ENCODE measurements at regions not wholly inside any gene's neighbourhood (a gene's known extent, or its start where the extent isn't known, plus 50 kb on each side); places are given as distances from the start of the nearest gene placed in this dataset.
"Not testable (repeated sequence)": the region's sequence is repeated elsewhere in the genome, so short reads cannot be mapped to it uniquely, and the experiment has no call there.

DNA sequence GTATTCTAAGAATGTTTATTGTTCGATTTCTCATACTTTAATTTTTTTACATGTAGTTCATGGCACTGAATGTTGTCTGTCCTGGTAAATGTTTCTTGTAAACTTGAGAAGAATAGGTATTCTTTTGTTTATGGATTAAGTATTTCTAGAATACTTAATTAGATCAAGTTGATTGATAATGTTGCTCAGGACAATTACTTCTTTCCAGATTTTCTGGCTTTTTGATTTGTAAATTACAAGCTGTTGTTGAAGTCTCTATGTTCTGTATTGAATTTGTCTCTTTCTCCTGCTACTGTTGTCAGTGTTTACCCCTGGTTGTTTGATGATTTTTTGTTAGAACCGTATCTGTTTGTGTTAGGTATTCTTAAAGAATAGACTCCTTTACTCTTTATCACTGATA, 1720.9 kb upstream of the AGA start:
- no peak for DNase-seq

- DNase-seq, result no peak
Measured at GRCh38 chr4:179164267-179164999, 1722.2 kb upstream of the AGA start.

DNA sequence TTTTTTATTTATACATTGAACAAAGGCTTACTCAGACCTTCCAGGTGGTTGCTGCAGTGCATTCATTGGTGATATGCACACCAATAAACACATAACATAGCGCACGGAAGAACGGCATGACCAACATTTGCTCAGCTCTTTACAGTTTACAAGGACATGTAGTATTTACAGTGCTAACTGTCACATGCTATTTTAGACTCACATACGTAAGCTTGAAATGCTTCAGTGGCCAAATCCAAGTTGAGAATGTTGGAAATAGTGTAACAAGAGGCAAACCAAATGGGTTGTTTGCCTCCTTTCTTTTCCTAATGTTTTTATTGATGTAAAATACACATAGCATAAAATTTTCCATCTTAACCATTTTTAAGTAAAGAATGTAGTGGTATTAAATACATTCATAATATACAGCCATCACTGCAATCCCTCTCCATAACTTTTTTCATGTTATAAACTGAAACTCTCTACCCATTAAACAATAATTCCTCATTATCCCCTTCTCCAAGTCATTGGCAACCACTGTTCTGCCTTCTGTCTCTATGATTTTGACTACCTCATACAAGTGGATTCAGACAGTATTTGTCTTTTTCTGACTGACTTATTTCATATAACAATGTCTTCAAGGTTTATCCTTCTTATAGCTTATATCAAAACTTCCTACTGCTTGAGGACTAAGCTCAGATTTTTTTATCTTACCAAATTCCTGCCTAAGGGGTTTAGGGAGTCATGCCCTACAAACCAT, 1722.9 kb upstream of the AGA start:
- no peak for DNase-seq

DNA sequence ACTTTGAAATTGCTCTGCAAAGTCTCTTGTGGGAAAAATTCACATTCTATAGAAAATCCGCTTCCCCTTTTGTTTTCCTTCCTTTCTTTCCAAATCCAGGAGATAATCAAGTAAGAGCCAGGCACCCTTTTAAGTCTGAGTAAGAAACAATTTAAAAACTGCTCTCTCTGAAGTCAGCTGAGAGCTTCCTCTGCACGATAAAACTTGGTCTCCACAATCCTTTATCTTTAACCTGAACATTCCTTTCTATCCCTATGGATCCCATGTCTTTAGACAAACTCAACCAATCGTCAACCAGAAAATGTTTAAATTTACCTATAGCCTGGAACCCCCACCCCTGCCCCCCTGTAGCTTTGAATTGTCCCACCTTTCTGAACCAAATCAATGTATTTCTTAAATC, 1723.6 kb upstream of the AGA start:
- no peak for DNase-seq

- DNase-seq, result not testable (repeated sequence)
Measured at GRCh38 chr4:179170308-179170707, 1728.1 kb upstream of the AGA start.

DNA sequence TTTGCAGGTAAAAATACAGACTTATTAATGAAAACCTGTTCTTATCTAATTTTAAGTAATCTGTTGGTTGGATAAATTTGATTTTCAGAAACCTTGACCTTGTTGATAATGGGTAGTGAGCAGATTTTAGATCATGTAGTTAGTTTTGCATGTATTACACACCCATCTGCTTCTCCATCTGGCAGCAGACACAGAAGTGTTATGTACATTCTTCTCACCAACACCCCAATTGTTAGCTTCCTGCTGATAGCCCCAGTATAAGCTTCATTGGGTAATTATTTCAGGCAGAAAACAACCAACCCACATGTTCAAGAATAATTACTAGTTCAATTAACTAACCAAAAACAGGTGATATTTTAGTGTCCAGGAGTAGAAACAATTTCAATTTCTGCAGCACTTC, 1740.5 kb upstream of the AGA start:
- DNase-seq, result peak in 1 of 2 experiments; percentile 2

DNA sequence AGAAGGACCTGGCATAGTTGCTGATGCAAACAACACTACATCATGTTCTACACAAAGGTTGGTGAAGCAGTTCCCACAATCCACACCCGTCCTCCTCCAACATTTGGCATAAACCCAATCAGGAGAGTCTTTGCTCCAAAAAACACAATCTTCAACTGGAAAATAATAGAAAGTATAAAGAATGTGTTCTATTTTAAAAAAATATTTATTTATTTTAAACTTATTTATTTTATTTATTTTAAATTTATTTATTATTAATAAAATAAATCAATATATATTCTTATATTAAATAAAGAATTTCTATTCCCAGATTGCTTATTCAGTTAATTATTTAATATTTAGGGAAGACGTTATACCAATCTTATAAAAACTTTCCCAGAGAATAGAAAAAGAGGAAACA, 1753.7 kb upstream of the AGA start:
- peak in 1 of 2 experiments; percentile 0 for DNase-seq

DNA sequence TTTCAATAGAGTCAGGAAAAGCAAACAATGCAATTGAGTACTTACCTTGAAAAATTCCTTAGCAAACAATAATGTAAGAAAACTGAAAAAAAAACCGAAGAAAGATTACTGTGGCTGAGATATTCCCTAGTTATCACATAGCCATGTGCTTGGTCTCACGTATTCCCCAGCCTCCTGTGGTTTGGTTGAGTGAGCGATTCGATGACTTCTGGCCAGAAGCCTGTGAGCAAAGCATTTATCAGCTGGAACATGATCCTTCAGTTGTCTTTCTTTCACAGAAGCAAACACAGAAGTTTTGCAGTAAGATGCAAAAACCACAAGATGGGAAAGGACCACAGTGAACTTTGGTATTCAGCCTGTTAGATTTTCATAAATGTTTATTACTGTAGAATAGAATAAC, 1754.3 kb upstream of the AGA start:
- peak in 1 of 2 experiments; percentile 0 for DNase-seq

DNA sequence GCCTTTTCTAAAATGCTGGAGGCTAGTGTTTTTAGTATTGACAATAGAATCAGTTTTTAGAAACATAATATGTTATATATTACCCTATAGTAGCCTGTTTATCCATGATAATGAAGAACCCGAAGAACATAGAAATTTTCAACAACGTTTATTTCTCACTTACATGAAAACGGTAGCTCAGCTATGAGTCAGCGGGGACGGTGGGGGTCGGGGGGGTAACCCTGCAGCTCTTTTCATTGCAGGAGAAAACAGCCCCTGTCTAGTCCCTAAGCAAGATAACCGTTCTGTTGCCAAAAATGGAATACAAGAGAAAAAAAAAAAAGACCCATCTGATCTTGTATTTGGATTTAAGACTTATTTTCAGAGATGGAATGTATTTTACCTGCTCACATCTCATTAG, 1758.4 kb upstream of the AGA start:
- DNase-seq, result no peak

- no peak for DNase-seq
Measured at GRCh38 chr4:179225594-179225993, 1783.4 kb upstream of the AGA start.

DNA sequence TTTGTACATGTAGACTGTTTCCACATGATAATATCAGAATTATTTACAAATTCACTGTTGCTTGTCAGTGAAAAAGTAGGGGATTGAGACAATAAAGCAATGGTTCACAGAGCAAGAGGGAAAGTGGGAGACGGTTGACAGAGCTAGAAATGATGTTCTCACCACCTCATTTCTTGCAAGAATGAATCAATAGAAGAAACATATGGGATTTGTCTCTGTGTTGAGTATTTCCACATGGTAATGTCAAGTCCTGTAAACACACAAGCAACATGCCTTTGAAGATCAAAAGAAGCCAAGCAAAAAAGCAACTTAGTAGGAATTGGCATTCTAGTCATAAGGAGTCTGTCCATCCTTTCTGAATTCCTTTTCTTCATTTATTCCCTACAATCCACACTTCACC, 1806.6 kb upstream of the AGA start:
- DNase-seq, result no peak

GRCh38 chr4:179268791-179269190, 1826.6 kb upstream of the AGA start:
- no peak for DNase-seq

- no peak for DNase-seq
Measured at GRCh38 chr4:179272282-179272681, 1830.0 kb upstream of the AGA start.

- DNase-seq, result no peak
Measured at GRCh38 chr4:179278647-179279046, 1836.4 kb upstream of the AGA start.

- DNase-seq, result no peak
Measured at GRCh38 chr4:179285696-179286095, 1843.5 kb upstream of the AGA start.

DNA sequence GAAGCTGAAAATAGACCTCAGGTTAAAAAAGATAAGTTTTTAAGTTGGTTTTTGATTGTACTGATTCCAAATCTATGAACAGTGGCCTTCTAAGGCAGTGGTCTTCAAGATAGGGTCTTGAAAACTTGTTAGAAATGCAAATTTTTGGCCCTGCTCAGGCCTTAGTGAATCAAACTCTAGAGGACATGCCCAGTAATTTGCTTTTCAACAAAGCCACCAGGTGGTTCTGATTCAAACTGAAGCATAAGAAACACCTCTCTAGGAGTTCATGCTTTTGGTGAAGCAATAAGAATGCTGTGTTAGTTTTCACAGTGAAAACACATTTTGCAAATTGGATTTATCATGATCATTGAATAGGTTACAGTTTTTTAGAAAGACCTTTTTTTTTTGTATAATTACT, 1849.4 kb upstream of the AGA start:
- DNase-seq, result no peak

DNA sequence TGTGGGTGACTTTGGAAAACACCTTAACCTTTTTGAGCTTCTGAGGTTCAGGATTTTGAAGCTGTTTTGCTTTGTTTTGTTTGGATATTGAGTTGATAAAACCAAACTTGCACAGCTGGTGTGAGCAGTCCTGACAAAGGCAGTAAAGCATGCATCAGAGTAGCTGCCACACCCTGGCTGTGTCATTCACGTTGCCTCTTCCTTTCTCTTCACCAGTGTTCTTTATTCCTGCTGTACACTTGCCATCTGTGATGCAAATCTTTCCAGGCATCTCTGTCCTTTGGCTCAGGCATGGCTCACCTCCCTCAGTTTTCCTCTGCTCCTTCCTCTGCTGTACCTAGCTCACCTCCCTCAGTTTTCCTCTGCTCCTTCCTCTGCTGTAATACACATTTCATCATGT, 1850.2 kb upstream of the AGA start:
- DNase-seq, result no peak

GRCh38 chr4:179307297-179308136, 1865.3 kb upstream of the AGA start:
- DNase-seq, result peak; percentile 14 to 16

DNA sequence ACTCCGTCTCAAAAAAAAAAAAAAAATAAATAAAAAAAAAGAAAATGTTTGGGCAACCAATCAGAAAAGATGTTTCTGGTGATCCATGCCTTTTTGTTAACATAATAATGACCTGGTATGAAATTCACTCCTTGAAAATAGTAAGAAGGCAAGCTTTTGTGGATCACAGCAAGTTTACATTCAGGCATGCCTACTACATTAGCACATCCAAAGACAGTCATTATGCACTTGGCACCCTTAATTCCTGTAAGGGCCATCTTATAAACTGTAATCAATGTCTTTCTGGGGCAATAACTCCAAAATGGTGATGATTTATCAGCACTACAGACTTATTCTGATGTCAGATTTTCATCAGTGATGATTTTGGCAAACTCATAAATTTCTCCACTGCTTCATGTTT, 1871.6 kb upstream of the AGA start:
- DNase-seq, result no peak

DNA sequence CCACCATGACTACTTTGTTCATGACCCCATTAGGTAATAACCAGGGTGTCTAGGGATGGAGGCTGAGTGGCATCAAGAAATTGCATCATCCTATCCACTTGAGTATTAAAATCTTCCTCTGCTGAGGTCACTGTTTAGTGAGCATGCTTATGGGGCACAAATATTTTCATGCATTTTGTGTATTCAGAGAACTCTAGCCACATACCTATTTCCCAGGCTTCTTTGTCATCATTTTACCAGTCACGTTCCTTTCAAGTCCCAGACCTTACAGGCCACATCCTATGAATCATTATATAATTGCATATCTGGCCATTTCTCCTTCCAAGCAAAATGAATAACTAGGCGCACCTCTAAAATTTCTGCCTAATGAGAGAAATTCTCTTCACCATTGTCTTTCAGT, 1882.9 kb upstream of the AGA start:
- no peak for DNase-seq

GRCh38 chr4:179328627-179329026, 1886.4 kb upstream of the AGA start:
- no peak for DNase-seq

- no peak for DNase-seq
Measured at GRCh38 chr4:179331362-179331761, 1889.1 kb upstream of the AGA start.

DNA sequence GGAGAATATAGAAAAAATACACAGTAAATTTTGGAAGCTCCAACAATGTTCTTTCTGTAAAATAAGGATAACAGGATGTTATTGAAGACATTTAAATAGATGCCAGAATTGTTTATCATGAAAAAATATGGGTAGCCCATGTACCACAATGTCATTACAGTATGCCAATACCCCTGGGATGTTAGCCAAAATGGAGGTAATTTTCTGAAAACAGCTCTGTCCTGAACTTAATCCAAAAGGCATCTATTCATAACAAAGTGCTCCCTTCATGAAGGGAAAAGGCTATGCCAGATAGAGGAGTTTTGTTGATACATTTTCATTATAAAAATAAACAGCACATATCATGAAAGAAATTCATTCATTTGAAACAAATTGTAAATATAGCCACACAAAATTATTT, 1902.6 kb upstream of the AGA start:
- no peak for DNase-seq

GRCh38 chr4:179352221-179352620, 1910.0 kb upstream of the AGA start:
- no peak for DNase-seq

Measured in NCI-H2081 (cell line).